ENCODE measurements at regions not wholly inside any gene's neighbourhood (a gene's known extent, or its start where the extent isn't known, plus 50 kb on each side); places are given as distances from the start of the nearest gene placed in this dataset.

DNA sequence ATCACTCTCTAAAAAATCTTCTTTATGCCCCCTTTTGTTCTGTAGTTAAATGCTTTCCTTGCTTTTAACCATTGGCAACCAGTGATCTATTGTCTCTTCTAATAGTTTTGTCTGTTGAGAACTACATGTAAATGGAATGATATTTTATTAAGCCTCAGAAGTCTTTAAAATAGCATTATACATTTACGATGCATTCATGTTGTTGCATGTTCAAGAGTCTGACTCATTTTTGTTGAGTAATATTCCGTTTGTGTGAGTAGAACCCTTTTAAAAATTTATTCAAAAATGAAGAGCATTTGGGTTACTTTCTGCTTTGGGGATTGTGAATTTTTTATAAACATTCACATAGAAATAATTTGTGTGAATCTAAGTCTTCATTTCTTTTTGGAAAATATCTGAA is 1352.9 kb downstream of the NCAM2 start:
- peaks cover 9 to 19% (median 10%) of the 10 kb centered on the region in 7 donors for H3K9me3 Mint-ChIP-seq
- no peak overlapping the region for H3K4me3 ChIP-seq (replicated peaks in 1 of 3; ENCODE audit: low read depth in 2 of 3, low read length in 3 of 3)
- no peaks in the 10 kb centered on the region for H3K36me3 Mint-ChIP-seq
- no peak overlapping the region for H3K4me3 Mint-ChIP-seq
- no peaks in the 10 kb centered on the region for H3K4me1 Mint-ChIP-seq
- no peaks in the 10 kb centered on the region for H3K27me3 ChIP-seq (ENCODE audit: control insufficient read depth in 2 of 2, insufficient read depth in 2 of 2, low read length in 2 of 2)
- no peaks in the 10 kb centered on the region for H4K20me1 ChIP-seq (ENCODE audit: insufficient read depth, low read length)
- no peak overlapping the region for H3K9ac ChIP-seq (ENCODE audit: insufficient read depth, low read length, poor library complexity, severe bottlenecking)
- H2AFZ ChIP-seq (ENCODE audit: insufficient read depth, low read depth, low read length, poor library complexity, severe bottlenecking) = no peak overlapping the region
- H3K4me2 ChIP-seq (replicated peaks; ENCODE audit: extremely low read depth, low read length, poor library complexity, severe bottlenecking) = no peak overlapping the region
- TF ChIP-seq, protein P1, sequence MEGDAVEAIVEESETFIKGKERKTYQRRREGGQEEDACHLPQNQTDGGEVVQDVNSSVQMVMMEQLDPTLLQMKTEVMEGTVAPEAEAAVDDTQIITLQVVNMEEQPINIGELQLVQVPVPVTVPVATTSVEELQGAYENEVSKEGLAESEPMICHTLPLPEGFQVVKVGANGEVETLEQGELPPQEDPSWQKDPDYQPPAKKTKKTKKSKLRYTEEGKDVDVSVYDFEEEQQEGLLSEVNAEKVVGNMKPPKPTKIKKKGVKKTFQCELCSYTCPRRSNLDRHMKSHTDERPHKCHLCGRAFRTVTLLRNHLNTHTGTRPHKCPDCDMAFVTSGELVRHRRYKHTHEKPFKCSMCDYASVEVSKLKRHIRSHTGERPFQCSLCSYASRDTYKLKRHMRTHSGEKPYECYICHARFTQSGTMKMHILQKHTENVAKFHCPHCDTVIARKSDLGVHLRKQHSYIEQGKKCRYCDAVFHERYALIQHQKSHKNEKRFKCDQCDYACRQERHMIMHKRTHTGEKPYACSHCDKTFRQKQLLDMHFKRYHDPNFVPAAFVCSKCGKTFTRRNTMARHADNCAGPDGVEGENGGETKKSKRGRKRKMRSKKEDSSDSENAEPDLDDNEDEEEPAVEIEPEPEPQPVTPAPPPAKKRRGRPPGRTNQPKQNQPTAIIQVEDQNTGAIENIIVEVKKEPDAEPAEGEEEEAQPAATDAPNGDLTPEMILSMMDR (IDR thresholded peaks at IDR 0.05) = no peak
- no peak for DNase-seq
- H3K4me1 ChIP-seq (ENCODE audit: control insufficient read depth in 1 of 2, insufficient read depth in 2 of 2, low read length in 2 of 2) = no peaks in the 10 kb centered on the region
- H3K27ac ChIP-seq (ENCODE audit: low read depth in 1 of 2, low read length in 2 of 2) = no peak overlapping the region
- H3K79me2 ChIP-seq (ENCODE audit: insufficient read depth, low read length) = no peaks in the 10 kb centered on the region
- H3K36me3 ChIP-seq (replicated peaks in 1 of 2; ENCODE audit: control insufficient read depth in 1 of 2, insufficient read depth in 2 of 2, low read length in 2 of 2) = no peaks in the 10 kb centered on the region
- no peaks in the 10 kb centered on the region for H3K27me3 Mint-ChIP-seq (ENCODE audit: low read depth in 3 of 3)
- intact Hi-C loops (cut with micrococcal nuclease) = no loop called here
- H3K9me3 ChIP-seq (replicated peaks in 1 of 2; ENCODE audit: control insufficient read depth in 1 of 2, insufficient read depth in 1 of 2, low read length in 2 of 2) = peaks cover 13 to 14% of the 10 kb centered on the region in 2 donors
- no peak overlapping the region for H3K27ac Mint-ChIP-seq
- no CpG with 5 or more reads among the region's 2 CpGs for whole genome bisulfite sequencing (ENCODE audit: insufficient coverage)

DNA sequence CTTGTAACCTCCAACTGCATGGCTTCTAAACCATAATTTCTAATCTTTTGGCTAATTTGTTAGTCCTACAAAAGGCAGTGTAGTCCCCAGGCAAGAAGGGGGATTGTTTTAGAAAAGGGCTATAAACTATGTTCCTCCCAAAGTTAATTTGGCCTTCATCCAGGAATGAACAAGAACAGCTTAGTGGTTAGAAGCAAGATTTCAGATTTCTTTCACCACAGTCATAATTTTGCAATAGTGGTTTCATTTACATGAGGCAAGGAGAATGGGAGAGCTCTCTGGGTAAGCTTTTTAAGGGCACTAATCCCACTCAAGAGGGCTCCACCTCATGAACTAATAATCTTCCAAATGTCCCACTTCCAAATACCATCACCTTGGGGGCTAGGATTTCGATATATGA is 1353.9 kb downstream of the NCAM2 start:
- no peak overlapping the region for H3K4me2 ChIP-seq (replicated peaks; ENCODE audit: extremely low read depth, low read length, poor library complexity, severe bottlenecking)
- no peaks in the 10 kb centered on the region for H3K36me3 Mint-ChIP-seq
- H3K9ac ChIP-seq (ENCODE audit: insufficient read depth, low read length, poor library complexity, severe bottlenecking) = no peak overlapping the region
- H2AFZ ChIP-seq (ENCODE audit: insufficient read depth, low read depth, low read length, poor library complexity, severe bottlenecking) = no peak overlapping the region
- no peaks in the 10 kb centered on the region for H3K4me1 ChIP-seq (ENCODE audit: control insufficient read depth in 1 of 2, insufficient read depth in 2 of 2, low read length in 2 of 2)
- TF ChIP-seq, protein P1 (IDR thresholded peaks at IDR 0.05) = no peak
- H3K27me3 ChIP-seq (ENCODE audit: control insufficient read depth in 2 of 2, insufficient read depth in 2 of 2, low read length in 2 of 2) = no peaks in the 10 kb centered on the region
- no peak overlapping the region for H3K4me3 Mint-ChIP-seq
- no peak overlapping the region for H3K27ac Mint-ChIP-seq
- H3K9me3 ChIP-seq (replicated peaks in 1 of 2; ENCODE audit: control insufficient read depth in 1 of 2, insufficient read depth in 1 of 2, low read length in 2 of 2) = peaks cover 13 to 14% of the 10 kb centered on the region in 2 donors
- no peaks in the 10 kb centered on the region for H3K4me1 Mint-ChIP-seq
- no peaks in the 10 kb centered on the region for H3K79me2 ChIP-seq (ENCODE audit: insufficient read depth, low read length)
- H3K9me3 Mint-ChIP-seq = peaks cover 8 to 21% (median 12%) of the 10 kb centered on the region in 7 donors
- H3K36me3 ChIP-seq (replicated peaks in 1 of 2; ENCODE audit: control insufficient read depth in 1 of 2, insufficient read depth in 2 of 2, low read length in 2 of 2) = no peaks in the 10 kb centered on the region
- no peak overlapping the region for H3K4me3 ChIP-seq (replicated peaks in 1 of 3; ENCODE audit: low read depth in 2 of 3, low read length in 3 of 3)
- DNase-seq = no peak
- H3K27me3 Mint-ChIP-seq (ENCODE audit: low read depth in 3 of 3) = no peaks in the 10 kb centered on the region
- H4K20me1 ChIP-seq (ENCODE audit: insufficient read depth, low read length) = no peaks in the 10 kb centered on the region
- no CpG with 5 or more reads among the region's 1 CpG for WGBS (ENCODE audit: insufficient coverage)
- intact Hi-C loops (cut with micrococcal nuclease) = no loop called here
- no peak overlapping the region for H3K27ac ChIP-seq (ENCODE audit: low read depth in 1 of 2, low read length in 2 of 2)
